CD4-positive, alpha-beta T cell treated with Interleukin-15 for 4 hours (primary cell): ENCODE measurements at regions not wholly inside any gene's neighbourhood (a gene's known extent, or its start where the extent isn't known, plus 50 kb on each side); places are given as distances from the start of the nearest gene placed in this dataset.

ENCODE experiments used
- DNase-seq: peaks from one replicate; pipeline ENCODE4 v3.0.0-alpha.2; 2020; ENCODE audit warnings: low spot score

GRCh38 chr17:73929860-73930430 lies 273.5 kb upstream of the RPL38 start:
- no peak for DNase-seq

- DNase-seq, result no peak
These were observed 271.2 kb upstream of the RPL38 start for GRCh38 chr17:73932216-73932749.

- DNase-seq, result no peak
These were observed 270.2 kb upstream of the RPL38 start for GRCh38 chr17:73933164-73933766.

- DNase-seq, result no peak
These were observed 269.6 kb upstream of the RPL38 start for GRCh38 chr17:73933871-73934270.

DNA sequence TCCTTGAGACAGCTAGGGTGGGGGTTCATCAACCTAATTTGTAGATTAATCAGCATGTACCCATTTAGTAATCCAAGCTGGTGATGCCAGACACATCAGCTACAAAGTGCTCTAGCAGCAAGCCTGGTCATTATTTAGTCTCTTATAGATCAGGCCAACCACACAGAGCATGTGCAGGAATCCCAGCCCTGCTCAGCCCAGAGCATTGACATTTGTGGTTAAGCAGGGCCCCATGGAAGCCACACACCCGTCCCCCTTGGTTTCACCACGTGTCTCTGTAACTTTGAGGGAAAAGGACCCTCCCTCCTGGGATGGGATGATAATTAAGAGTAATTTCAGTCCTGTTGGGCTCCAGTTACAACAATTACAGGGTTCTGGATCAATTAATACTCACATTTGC lies 268.8 kb upstream of the RPL38 start:
- DNase-seq, result no peak

GRCh38 chr17:73936908-73937627 lies 266.4 kb upstream of the RPL38 start:
- DNase-seq, result no peak

DNA sequence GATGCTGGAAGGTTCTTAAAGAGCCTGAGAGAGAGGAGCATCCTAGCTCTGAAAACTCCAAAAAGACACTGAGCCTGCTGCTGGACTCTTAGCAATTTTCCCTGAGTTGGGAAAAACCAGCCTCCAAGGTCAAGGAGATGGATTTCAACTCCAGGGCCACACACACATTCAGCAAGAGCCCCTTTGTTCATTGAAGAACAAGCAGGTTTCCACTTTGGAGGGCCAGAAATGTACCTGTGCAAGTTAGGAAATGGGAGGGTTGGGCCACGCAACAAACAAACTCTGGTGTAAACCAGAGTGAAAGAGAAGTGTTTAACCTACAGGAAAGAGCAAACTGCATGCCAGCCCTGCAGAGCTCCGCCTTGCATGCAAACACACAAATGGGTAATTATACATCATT lies 264.8 kb upstream of the RPL38 start:
- no peak for DNase-seq

DNA sequence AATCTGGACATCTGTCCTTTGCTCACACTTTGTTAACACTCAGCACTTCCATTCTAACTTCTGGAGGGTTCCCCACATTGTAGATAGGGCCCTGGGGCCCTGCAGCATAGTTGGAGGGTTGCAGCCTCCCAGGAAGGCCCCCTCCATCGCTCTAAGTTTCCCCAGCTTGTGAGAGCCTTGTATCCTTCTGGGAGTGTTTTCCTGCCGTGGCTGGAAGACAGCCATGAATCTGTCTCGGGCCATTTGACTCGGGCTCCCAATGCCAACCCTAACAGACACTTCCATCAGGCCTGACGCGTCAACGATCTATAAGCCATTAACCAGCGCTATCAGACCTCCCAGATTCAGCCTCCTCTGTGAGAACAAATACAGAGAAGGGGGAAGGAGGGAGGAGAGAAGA lies 263.7 kb upstream of the RPL38 start:
- DNase-seq, result no peak

DNA sequence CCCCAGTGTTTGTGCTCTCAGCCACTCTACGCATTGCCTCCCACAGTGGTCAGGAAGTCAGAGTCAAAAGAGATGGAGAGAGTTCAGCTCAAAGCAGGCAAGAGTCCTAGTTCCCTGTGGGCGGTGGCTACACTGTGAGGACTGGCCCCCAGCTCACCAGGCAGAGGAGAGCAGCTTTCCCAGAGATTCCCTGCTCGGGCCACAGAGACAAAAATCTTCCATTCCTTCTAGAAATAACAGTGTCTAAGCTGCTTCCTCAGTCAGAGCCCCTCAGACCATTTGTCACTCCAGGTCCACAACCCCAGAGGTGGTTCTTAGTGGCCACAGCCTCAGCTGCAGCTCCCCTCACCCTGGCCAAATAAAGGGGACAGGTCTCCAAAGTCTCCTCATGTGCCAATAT lies 263.0 kb upstream of the RPL38 start:
- no peak for DNase-seq

DNA sequence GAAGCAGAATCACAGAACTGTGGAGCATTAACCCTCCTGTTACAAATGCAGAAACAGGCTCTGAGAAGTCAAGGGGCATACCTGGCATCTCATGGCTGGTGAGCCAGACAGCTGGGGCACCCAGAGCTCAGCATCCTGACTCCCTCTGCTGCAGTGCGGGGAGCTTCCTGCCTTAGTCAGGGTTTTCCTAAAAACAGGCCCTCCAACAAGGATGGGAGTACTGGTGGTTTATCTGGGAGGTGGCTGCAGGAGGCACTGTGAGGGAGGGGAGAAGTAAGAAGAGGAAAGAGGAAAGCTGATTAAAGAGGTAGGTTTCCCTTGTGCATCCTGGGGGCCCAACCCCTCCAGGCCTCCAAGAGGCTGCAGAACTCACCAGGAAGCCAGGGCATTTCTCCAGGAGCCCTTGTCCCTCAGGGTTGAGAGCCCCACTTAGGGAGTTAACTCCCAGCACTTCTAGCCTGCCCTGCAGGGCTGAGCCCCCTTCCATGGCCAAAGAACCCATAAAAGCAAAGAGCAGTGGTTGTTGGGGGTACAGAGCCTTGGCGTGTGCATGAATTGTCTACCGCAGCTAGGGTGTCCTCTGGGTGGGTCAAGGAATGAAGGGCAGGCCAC lies 261.5 kb upstream of the RPL38 start:
- no peak for DNase-seq

- no peak for DNase-seq
These were observed 260.6 kb upstream of the RPL38 start for GRCh38 chr17:73942703-73943415.

GRCh38 chr17:73943416-73944110 lies 259.9 kb upstream of the RPL38 start:
- DNase-seq, result no peak

GRCh38 chr17:73944366-73944765 lies 259.1 kb upstream of the RPL38 start:
- DNase-seq, result no peak

DNA sequence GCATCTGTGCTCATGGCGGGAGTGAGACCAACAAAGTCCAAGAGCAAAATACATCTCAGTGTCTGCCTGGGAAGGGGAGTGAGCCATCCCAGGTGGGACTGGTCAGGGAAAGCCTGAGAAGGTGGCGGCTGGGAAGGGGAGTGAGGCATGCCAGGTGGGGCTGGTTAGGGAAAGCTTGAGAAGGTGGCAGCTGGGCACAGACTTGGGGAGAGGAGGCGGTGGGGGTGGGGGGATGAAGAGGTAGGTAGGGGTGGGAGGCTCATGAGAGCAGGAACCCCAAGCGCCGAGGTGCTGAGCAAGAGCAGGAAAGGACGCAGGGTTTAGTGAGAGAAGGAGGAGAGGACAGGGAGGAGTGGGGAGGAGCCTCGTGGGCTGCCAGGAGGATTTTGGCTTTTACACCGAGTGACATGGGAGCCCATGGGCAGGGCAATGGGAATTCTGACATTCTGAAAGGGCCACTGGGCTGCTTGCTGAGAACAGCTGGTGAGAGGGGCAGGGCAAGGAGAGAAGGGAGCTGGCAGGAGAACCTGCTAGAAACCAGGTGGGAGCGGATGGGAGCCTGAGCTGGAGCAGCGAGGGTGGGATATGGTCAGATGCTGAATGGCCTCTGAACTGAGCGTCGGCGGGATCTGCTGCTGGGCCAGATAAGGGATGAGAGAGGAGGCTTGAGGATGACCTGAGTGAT lies 256.1 kb upstream of the RPL38 start:
- DNase-seq, result no peak

- DNase-seq, result no peak
These were observed 255.5 kb upstream of the RPL38 start for GRCh38 chr17:73947966-73948355.

DNA sequence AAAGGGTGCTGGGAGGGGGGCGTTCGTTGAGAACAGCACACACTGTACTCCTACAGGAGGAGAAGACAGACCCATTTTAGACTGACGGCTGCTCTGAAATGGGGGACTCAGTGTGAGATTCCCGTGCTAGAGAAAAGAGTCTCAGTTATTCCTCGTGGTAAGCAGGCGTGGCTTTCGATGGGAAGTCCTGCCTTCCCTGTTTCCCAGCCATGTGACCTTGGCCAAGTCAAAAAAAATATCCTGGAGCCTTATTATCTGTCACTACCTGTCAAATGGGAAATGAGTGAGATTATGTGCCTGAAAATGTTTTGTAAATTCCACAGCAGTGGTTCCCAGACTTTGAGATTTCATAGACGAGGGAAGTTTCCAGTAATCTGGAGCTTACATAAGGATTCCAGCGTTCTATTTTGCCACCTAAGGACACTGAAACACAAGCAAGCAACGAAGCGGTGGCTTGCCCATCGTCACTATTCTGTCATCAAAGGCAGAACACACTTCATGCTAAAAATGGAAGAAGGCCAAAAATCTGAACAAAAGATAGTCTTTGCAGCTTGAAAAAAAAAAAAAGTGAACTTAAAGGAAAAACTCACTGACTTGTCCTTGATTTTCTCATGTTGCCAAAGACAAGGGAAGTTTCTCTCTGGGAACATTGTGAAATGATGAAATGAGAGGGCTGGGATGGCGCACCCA lies 253.4 kb upstream of the RPL38 start:
- no peak for DNase-seq

DNA sequence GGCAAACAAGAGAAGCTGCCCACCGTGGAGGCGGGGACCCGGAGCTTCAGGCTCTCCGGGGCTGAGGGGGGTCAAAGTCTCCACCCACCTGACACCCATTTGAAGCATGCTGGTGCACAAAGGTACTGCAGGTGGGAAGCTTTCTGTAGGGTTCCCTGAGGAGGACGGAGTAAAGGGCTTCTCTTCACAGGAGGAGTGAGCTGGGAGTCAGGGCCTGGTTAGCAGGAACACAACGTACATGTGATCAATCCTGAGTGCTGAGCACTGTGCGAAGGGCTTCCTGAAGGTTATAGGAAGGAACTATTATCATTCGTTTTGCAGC lies 252.9 kb upstream of the RPL38 start:
- DNase-seq, result no peak

GRCh38 chr17:73952082-73952479 lies 251.4 kb upstream of the RPL38 start:
- no peak for DNase-seq

DNA sequence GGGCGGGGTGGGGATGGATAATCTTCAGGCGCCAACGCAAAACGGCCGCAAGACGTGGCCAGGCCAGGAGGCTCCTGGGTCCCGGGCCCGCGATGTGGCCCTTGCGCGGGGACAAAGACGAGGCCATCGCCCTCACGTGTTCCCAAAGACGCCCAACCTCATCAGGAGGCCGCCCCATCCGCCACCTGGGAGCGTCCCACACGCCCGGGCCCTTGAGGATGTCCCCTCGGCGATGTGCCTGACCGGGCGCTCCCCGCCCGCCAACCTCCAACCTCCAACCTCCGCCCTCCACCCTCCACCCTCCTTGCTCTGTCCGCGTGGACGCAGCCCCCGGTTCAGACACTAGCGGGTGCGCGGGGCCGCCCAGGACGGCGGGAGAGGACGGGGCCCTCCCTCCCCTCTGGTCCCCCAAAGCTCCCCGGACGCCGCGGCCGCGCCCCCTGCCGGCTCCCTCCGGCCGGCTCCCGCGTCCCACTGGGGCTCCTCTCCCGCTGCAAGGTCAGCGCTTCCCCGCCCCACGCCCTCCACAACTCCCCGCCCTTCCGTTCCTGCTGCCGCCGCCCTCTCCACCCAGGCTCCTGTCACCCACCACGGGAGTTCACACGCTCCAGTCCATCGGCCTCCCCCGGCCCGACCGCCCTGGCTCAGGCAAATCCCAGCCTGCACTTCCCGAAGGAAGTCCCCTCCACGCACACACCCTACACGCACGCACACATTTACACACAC lies 250.8 kb upstream of the RPL38 start:
- DNase-seq, result no peak
